NCI-H2107 (cell line): ENCODE measurements at regions not wholly inside any gene's neighbourhood (a gene's known extent, or its start where the extent isn't known, plus 50 kb on each side); places are given as distances from the start of the nearest gene placed in this dataset.

Source experiments
- DNase-seq: peaks from one replicate; lab custom pipeline; 2025; lab: John Stamatoyannopoulos, UW

DNA sequence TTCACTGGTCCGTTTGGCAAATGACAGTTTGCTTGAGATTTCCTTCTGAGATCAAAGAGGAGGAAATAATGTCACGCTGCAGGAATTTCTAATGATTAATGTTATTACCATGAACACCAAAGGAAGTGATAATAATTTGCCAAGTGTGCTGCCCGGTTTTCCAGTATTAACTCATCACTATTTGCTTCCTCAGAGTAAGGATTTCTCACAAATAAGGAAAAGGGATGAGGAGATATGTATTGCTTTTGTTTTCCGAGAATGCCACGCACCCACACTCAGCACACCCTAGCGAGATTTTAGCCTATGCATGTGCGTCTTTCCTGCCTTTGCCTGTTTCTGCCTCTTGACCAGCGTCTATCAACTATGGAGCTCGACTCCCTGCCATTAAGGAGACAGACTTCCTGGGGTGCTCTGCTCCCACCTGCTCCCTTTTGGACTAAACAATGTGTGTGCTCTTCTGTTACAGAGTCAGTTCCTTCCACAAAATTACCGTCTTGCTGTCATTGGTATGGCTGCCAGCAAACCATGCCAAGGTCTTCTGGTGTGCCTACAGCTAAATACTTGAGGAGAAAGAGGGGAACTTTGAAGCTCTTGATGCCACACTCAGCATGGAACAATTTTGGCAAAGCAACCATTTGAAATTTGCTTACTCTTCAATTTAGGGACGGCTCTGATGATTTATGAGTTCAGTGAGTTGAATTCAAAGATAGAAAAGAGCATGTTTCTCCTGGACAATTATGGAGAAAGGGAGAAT, 393.1 kb upstream of the ZFP42 start:
- DNase-seq, result no peak

DNA sequence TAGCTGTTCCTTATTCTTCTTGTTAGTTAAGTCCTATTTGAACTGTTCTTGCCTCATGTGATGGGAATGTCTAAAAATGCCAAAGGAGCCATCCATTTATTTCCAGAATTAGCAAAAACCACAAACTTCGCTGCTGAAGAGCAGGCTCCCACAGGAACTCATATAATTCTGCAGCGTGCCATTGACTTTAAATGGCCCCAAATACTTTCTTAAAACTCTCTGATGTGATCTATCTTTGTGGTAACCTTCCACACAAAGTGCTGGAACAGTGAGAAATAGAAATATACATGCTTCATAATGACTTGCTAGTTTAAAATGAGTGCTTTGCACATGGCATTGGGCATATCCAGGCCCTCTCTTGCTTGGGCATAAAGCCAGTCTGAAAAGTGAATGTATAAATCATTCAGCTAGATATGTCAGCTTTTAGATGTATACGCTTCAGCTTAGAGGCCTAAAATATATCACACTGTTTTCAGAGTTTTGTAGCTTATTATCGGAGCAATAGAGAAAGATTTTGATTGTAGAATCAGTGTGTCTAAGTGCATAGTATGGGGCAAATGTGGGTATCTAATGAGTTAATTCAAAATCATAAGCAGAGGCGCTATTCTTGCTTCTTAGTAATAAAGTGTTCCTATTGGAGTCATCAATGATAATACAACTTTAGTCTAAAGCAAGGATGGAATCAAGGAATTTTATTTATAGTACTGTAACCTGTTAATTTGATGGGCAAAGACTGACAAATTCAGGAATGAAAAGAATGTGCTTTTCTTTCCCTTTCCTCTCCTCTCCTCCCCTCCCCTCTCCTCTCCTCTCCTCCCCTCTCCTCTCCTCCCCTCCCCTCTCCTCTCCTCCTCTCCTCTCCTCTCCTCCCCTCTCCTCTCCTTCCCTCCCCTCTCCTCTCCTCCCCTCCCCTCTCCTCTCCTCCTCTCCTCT, 392.2 kb upstream of the ZFP42 start:
- DNase-seq, result no peak

DNA sequence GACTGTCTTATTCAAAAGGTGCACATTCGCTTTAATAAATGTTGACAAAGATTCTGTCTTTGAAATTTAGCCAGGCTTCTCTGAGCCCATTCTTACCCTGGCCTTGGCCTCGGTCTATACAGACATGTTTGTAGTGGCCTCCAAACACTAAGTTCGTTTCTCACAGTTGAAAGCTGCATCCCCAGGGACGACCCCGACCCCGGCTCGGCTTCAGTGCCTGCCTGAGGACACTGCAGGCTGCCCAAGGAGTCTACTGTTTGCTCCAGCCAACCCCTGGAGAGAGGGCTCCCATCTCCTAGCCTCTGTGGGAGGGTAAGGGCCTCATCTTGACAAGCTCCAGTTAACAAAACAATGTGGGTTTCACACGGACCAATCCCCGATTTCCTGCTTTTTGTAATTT, 390.6 kb upstream of the ZFP42 start:
- DNase-seq, result no peak

DNA sequence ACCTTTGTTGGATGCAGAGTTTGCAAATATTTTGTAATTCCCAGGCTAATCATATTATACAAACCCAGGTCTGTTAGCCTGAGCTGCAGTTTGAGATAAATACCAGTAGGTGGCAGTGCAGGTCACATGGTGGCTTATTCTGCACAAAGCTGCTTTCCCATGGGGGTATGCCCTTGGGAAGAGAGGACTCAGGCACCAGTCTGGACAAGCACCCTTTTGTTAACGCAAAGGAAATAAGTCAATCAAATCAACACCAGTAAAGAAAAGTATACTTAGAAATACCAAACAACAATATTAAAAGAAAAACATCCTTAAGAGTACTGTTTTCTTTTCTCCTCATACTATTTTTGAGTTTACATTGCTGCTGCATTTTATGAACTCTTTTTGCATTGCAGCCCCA, 389.0 kb upstream of the ZFP42 start:
- no peak for DNase-seq

DNA sequence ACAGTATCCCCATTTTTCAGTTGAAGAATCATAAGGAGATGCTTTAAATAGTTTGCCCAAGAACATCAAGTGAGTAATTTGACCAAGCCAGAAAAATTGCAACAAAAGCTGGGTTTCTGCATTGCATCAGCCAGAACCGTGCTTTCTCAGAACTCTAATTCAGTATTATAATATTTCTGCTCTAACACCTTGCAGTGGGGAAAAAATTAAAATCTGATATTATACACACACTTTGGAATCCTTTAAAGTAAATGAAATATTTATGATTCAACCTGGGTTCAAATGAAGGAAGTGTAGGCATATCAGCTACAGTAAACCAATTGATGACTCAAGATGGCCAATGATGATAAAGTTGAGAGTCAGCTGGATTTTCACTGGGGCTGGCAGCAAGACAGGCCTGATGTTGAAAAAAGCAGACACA, 387.6 kb upstream of the ZFP42 start:
- DNase-seq, result no peak

DNA sequence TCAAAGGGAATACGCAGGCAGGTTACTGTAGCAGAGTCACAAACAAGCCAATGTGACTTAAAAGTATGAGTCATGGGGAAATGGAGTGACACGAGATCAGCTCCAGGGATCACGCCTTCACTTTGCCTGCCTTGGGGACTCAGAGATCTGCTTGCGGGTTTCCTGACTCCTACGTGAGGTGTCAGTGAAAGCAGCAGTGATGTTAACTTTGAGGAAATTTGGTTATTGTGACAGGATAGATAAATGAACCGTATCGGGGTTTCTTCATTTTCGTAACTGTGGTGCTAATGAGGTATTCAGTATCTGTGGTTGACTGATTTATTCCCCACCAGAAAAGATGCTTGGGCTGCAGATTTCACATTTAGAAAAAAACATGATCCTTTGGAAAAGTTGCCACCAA, 383.3 kb upstream of the ZFP42 start:
- no peak for DNase-seq

DNA sequence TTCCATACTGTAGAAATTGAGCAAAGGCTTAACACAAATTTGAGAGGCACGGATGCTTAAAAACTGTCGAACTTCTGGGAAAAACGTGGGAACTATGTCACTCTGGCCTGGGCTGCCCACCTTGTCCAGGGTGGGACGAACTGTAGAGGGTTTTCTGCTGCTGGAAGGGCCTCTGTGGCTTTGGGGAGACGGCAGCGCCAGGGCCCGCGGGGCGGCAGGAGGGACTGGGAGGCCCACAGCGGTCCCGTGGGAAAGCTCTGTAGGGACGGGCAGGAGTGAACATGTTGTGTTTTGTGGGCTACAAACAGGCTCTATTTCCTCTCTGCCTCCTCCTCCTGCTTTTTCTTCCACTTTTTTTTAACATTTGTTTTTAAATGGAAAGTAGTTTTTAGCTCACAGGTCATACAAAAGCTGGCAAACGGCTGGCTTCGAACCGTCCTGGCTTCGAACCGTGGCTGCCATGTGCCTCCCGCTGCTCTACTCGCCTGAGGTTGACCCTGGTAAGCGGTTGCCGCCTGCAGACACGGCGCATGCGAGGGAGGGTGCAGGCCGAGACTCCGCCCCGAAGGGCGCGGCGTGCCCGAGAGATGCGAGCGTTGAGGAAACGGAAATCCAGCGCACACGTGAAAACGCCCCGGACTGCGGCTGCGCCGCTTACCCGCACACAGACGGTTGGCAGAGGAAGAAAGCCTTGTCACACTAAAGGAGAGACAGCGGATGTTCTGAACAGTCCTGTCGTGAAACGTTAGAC, 382.3 kb upstream of the ZFP42 start:
- DNase-seq, result no peak

DNA sequence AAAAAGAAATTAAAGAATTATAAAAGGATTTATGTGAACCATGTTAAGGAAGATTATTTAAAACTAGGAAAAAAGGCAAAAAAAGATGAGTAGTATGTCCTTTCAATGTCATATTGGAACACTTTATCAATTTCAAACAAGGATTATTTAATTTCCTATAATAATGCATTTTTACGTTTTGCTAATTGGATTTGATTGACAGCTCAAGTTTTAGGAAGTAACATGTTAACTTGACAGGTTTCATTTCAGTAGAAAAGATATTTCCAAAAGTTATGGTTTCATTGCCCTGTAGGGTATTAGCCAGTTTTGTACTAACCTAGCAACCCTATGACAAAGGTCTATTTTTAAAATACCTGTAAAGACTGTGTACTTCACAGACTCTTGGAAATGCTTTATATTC, 379.6 kb upstream of the ZFP42 start:
- no peak for DNase-seq

DNA sequence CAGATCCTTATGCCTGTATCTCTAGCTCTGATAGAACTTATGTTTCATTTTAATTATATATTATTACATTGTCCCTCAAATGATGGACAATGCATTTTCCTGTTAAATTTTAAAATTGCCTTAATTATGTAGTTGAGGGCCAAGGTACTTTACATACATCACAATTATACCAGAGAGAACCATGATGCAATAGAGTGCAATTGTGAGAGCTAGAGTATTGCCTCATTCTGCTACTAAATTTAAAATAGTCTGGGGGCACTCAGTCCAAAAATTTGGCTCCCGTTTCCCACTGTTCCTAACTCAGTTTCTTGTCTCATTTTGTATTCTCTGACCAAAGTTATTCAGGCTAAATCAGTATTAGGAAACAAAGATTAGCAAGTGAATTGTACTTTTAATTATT, 378.5 kb upstream of the ZFP42 start:
- DNase-seq, result no peak

DNA sequence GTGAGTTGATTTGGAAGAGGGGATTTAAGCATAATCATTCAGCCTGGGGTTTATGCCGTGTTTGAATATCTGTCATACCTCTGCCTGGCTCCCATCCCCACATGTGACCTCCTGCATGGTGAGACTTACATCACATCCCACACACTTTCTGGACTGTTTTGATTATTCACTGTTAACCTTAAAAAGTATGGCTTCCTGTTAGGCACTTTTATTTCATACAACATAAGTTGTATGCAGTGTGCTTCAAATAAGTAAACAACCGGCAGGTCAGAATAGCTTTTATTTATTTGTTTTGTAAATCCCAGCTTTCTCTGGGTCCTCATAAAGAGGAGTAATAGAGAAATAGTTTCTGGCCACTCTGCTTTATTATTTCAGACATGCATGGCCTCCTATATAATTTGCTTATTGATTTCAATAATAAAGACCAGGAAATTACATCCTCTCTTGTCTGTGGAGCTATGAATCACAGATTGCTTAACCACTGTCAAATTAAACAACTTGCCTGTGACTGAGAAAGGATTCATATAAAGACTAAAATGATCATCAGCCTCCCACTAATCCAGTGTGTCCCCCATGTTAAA, 376.8 kb upstream of the ZFP42 start:
- no peak for DNase-seq

DNA sequence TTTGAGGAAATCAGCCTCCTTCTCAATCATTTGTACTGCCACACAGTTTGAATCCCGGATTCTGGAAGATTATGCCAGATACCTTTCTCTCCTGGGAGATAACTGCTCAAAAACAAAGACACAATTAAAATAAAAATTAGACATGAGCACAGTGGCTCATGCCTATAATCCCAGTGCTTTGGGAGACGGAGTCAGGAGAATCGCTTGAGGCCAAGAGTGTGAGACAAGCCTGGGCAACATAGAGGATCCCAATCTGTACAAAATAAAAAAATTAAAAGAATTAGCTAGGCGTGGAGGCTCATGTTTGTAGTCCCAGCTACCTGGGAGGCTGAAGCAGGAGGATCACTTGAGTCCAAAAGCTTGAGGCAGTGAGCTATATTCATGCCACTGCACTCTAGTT, 376.3 kb upstream of the ZFP42 start:
- no peak for DNase-seq

DNA sequence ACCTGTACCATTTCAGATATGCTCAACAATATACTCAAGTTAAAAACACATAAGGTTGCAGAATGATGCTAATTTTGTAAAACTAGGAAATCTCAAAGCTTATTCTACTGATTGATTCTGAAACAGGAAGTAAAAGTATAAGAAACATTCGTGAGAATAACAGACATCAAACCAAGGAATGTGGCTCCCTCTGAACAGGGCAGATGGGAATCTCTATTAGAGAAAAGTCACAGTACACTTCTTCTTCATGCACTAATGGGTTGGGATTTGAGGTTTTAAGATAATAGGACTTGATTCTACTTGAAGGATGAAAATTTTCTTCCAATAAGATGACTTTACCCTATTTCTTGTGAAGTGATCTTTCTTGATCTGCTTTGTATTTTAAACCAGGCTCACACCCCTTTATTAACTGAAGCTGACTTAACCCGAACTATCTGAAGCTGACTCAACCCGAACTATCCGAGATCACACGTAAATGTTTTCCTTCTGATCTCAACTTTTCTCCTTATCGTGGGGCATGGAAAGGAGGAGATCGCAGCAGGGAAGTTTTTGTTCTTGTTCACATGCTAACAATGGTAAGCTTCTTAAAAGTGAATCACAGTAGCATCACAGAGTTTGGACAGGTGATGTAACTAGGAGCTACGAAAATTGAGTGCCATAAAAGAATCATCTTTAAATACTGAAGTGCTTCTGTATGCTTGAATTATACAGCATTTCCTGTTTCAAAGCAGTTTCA, 363.1 kb upstream of the ZFP42 start:
- no peak for DNase-seq

DNA sequence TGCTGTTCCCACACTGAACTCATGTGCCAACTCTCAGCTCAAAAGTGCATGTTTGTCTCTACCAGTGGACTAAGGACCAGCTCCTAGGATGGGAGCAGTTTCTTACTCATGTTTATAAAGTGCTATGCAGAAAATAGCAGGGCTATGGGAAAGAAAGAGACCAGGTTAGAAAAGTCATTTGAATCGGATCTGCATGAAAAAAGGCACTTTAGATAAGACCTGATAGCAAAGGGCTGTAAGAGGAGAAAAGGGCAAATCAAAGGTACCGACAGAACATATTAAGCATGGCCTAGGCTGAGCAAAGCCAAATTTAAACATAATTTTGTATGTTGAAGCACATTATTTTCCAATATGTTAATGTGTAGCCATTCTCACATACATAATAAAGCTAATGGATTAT, 362.3 kb upstream of the ZFP42 start:
- DNase-seq, result no peak

DNA sequence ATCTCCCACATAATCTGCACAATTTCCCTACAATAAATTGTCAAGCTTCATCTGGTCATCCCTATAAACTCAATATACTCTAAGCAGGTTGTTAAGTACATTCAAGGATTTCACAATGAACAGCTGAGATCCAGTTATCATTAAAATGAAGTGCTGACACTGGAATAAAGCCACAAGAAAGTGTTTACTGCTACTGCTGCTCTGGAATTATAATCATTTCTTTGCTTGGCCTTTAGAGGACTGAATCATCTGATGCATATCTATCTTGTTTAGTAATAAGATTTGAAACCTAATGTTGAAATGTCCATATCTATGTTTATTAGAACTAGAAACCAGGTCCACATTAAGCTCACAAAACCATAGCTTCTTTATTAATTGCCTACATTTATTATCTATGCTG, 338.6 kb upstream of the ZFP42 start:
- DNase-seq, result no peak

DNA sequence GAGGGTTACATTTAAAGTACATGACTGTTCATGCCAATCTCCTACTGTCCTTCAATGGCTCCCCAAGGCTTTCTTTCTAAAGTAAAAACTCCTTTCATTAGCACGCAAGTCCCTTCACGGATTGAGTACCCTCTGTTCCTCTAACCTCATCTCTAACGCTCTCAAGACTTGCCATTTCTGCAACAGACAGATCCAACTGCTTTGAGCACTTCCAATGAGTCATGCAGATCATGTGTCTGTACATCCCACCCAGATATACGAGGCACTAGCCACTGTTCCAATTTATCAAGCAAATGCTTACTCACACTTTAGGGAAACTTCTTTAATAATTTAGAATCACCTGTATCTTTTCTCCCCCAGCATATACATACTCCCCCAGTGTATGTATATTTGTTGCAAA, 332.5 kb upstream of the ZFP42 start:
- no peak for DNase-seq

DNA sequence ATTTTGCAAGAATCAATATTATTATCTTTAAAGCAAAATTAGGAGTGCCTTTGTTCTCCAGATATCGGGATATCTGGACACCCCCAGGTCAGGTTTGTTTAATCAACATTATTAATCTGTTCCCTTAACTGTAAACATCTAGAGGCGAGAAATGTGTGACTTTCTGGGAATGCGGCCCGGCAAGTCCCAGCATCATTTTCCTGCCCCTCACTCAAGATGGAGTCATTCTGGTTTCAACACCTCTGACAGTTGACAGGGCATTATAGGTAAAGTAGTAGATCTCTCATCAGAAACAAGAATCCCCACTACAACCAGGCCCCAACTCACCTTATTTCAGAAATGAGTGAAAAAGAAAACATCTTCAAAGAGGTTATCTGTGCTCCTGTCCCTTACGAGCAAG, 331.6 kb upstream of the ZFP42 start:
- no peak for DNase-seq

DNA sequence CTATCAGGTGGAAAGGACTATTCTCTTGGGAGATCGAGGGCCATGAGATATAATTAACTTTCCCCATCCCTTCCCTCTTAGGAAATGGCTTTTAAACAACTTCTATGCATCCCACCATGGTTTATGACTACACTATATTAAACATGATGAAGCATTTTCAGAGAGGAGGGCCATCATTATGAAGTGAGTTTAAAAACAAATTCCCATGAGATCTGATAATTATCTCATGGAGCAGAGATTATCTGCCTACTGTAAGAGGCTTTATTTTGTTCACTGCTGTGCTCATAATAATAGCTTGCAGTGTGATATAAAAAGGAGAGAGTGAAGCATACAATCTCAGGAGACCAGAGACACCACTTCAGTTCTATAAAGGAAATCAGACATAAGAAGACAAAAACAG, 330.5 kb upstream of the ZFP42 start:
- DNase-seq, result no peak

DNA sequence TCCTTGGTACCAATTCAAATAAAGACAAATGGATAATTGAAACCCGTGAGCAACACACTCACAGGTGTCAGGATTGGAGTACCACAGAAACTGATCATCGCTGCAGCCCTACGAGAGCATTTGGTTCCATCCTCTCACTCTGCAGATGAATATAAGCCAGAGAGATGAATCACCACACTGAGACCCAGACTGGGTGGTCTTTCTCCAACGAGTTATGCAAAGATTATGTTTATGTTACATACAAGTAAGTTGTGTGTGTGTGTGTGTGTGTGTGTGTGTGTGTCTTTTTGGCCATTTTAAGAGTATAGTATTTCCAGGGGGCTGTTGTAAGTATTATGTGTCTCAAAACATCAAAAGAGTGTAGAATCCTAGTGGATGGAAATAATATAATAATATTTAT, 329.5 kb upstream of the ZFP42 start:
- no peak for DNase-seq

DNA sequence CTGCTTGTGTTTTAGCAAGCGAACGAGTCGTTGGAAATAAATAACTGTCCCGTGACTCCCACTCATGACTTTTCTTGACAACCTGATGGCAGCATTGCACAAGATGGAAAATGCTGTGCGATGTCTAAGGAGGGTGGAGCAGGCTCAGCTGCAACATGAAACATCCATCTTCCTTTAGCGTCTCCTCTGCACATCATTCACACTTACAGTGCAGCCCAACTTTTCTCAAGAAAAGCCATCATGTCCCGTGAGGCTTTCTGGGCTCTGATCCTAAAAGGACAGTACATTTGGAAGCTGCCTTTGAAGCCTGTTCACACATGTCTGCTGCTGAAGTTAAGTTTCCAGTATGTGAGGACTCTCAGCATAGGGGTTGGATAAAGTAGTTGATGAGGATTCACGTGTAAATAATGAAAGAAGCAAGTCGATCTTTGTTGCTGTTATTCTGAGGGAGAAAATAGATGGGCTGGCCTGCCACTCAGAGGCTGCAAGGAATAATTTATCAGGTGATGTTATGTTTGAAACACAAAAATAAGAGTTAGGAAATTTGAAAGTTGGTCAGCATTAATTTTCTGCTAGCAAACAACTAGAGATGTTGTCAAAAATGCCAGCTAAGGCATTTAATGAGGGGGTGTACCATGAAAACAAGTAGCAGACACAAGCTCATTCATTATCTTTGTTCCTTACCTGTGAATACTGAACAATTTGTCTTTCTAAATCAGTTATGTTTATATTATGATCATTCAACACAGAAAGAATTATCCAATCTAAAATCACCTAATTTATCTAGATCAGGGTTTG, 328.7 kb upstream of the ZFP42 start:
- no peak for DNase-seq

DNA sequence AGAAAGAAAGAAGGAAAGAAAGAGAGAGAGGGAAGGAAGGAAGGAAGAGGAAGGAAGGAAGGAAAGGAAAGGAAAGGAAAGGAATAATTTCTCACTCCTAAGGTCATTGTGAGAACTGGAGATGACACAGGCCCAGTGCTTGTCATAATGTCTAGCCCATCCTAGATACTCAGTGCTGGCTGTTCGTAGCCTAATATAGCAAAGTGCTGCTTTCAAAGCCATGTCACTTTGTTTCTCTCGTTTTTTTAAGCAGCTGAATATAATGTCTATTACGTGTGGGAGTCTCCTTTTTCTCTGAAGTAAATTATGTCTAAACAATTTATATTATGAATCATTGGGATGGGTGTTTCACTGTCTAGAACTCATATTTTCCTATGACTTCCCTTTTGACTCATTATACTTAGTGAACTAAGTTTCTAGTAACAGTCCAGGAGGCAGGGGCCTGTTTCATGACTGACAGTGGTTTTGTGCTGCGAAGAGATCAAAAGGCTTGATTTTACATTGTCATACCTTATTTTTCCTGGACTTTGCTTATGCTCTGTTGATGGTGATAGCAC, 327.0 kb upstream of the ZFP42 start:
- no peak for DNase-seq
